K562 (cell line): ENCODE measurements at regions not wholly inside any gene's neighbourhood (a gene's known extent, or its start where the extent isn't known, plus 50 kb on each side); places are given as distances from the start of the nearest gene placed in this dataset.

Experiments
- ATAC-seq: fragments of 200-7000 bp; cut with Tn5 transposase; 3 replicates; pipeline ENCODE4 v1.9.1; 2020; ENCODE audit warnings: moderate library complexity
- BruUV-seq: library from RNA; stranded (reverse); fragments of 400-500 nt; replicated peaks from 2 replicates; lab custom pipeline; 2021; lab: Mats Ljungman, UMichigan
- CTCF ChIA-PET: fragments of 300-600 bp; formaldehyde crosslinking; extraction: SDS; loops from one replicate; lab custom pipeline; 2021; ENCODE audit warnings: low intra/inter-chr PET ratio; lab: Yijun Ruan, JAX
- POLR2A ChIA-PET: fragments of 300-600, 350-650 bp; sonication (Branson Sonifier 250); formaldehyde crosslinking; extraction: SDS; loops from one replicate; lab custom pipeline; 2021; ENCODE audit warnings: antibody characterized with exemption, inconsistent platforms; lab: Yijun Ruan, JAX
- DNase-seq, 4 experiments: peaks; one replicate each; pipeline versions ENCODE4 v3.0.0 to v3.0.0-alpha.2; 2011 to 2018; ENCODE audit warnings: low spot score in 3 of 4, mixed read lengths in 3 of 4; ENCODE audit errors: extremely low read depth in 1 of 4
- FAIRE-seq: peaks from 2 replicates; lab custom pipeline; 2011; peaks lifted over from hg19 to GRCh38; lab: Jason Lieb, UNC
- H2AFZ ChIP-seq: 2 replicates; pipeline ENCODE4 v1.6.0; 2011; ENCODE audit warnings: low read depth, low read length, control low read depth, inconsistent platforms
- H3K27ac ChIP-seq: fragments of 200-600 bp; 3 replicates; pipeline ENCODE4 v1.8.0; 2011; ENCODE audit warnings: low read depth, mild to moderate bottlenecking, control low read depth, inconsistent platforms, low read length, moderate library complexity, mixed read lengths; ENCODE audit errors: extremely low read depth
- H3K27me3 ChIP-seq, 2 experiments: fragments of 300-600 bp in 1 of 2; 2 replicates in 1 of 2; 3 replicates in 1 of 2; pipeline versions ENCODE4 v1.6.0 to v1.8.0; 2011; ENCODE audit warnings: inconsistent platforms in 2 of 2, low read length in 2 of 2, mild to moderate bottlenecking in 1 of 2, mixed read lengths in 1 of 2, moderate library complexity in 1 of 2; ENCODE audit not compliant: control insufficient read depth in 2 of 2, insufficient read depth in 2 of 2
- H3K36me3 ChIP-seq: fragments of 300-600 bp; 3 replicates; pipeline ENCODE4 v1.8.0; 2011; ENCODE audit warnings: mild to moderate bottlenecking, low read length, inconsistent platforms; ENCODE audit not compliant: control insufficient read depth, insufficient read depth
- H3K4me1 ChIP-seq, 2 experiments: fragments of 200-600 bp in 1 of 2; replicated peaks in 1 of 2; 2 replicates in 1 of 2; 3 replicates in 1 of 2; pipeline versions ENCODE4 v1.5.1 to v1.8.0; 2011; ENCODE audit warnings: inconsistent platforms in 2 of 2, low read length in 2 of 2, mild to moderate bottlenecking in 1 of 2, mixed read lengths in 1 of 2, moderate library complexity in 1 of 2; ENCODE audit not compliant: control insufficient read depth in 2 of 2, insufficient read depth in 2 of 2
- H3K4me2 ChIP-seq: 2 replicates; pipeline ENCODE4 v1.6.1; 2011; ENCODE audit warnings: low read length, control low read depth, inconsistent platforms, mixed read lengths; ENCODE audit not compliant: insufficient read depth
- H3K4me3 ChIP-seq: fragments of 200-600 bp; sonication (generic), shearing (Covaris generic); 2 replicates; pipeline ENCODE4 v1.5.1; 2016; ENCODE audit warnings: control low read depth, inconsistent platforms
- H3K79me2 ChIP-seq: fragments of 200-600 bp; 3 replicates; pipeline ENCODE4 v1.8.0; 2011; ENCODE audit warnings: low read length, inconsistent platforms; ENCODE audit not compliant: control insufficient read depth, insufficient read depth
- H3K9ac ChIP-seq, 2 experiments: 2 replicates each; pipeline versions ENCODE4 v1.6.0 to v1.6.1; 2011; ENCODE audit warnings: low read depth in 2 of 2, low read length in 2 of 2, control low read depth in 1 of 2, inconsistent platforms in 1 of 2, mild to moderate bottlenecking in 1 of 2, mixed read lengths in 1 of 2; ENCODE audit not compliant: insufficient read depth in 1 of 2
- H3K9me1 ChIP-seq: one replicate; pipeline ENCODE4 v1.6.0; 2011; ENCODE audit warnings: inconsistent platforms, mild to moderate bottlenecking, low read length, moderate library complexity; ENCODE audit not compliant: control insufficient read depth, insufficient read depth
- H3K9me3 ChIP-seq: replicated peaks from 2 replicates; pipeline ENCODE4 v1.5.1; 2011; ENCODE audit warnings: low read depth, low read length, inconsistent platforms; ENCODE audit not compliant: control insufficient read depth, insufficient read depth
- H4K20me1 ChIP-seq: replicated peaks from 2 replicates; pipeline ENCODE4 v1.6.1; 2011; ENCODE audit warnings: low read length, inconsistent platforms, mixed read lengths; ENCODE audit not compliant: control insufficient read depth, insufficient read depth
- CBFA2T2 ChIP-seq: fragments of 450-650 bp; conservative IDR thresholded peaks from 2 replicates; pipeline ENCODE4 v1.6.1; 2017; ENCODE audit warnings: mild to moderate bottlenecking
- COPS2 ChIP-seq: fragments of 450-650 bp; conservative IDR thresholded peaks from 2 replicates; pipeline ENCODE4 v1.6.1; 2016; ENCODE audit warnings: mild to moderate bottlenecking, moderate library complexity
- CREB3 ChIP-seq: fragments of 450-650 bp; conservative IDR thresholded peaks from 2 replicates; pipeline ENCODE4 v1.6.1; 2016; ENCODE audit warnings: missing genetic modification characterization, low read depth, mild to moderate bottlenecking, missing compliant biosample characterization, moderate library complexity
- CREB3L1 ChIP-seq: fragments of 450-650 bp; IDR thresholded peaks from 2 replicates; pipeline ENCODE4 v1.6.1; 2014; ENCODE audit warnings: low read depth, mild to moderate bottlenecking, moderate library complexity, borderline replicate concordance
- ETS1 ChIP-seq: conservative IDR thresholded peaks from 2 replicates; pipeline ENCODE4 v1.6.1; 2011; ENCODE audit warnings: low read depth, mild to moderate bottlenecking, low read length; ENCODE audit not compliant: control insufficient read depth
- ETV5 ChIP-seq: sonication (generic); formaldehyde crosslinking; IDR thresholded peaks from 2 replicates; pipeline ENCODE4 v1.4.0; 2020; ENCODE audit warnings: low read depth, mild to moderate bottlenecking, missing genetic modification reagents
- HNRNPH1 ChIP-seq: fragments of 200-400 bp; formaldehyde crosslinking; optimal IDR thresholded peaks from 2 replicates; pipeline ENCODE3; 2017; ENCODE audit warnings: low read depth, mild to moderate bottlenecking, low read length, moderate library complexity
- ID3 ChIP-seq, 2 experiments: fragments of 250-450 bp in 1 of 2; fragments of 450-650 bp in 1 of 2; sonication (Bioruptor Pico) in 1 of 2; IDR thresholded peaks; 2 replicates each; pipeline versions ENCODE4 v1.6.1 to v1.8.0; 2016 to 2021; ENCODE audit warnings: mild to moderate bottlenecking in 2 of 2, moderate library complexity in 2 of 2, missing compliant biosample characterization in 1 of 2, missing genetic modification characterization in 1 of 2
- MECOM ChIP-seq: fragments of 250-450 bp; sonication (Bioruptor Pico); IDR thresholded peaks from 2 replicates; pipeline ENCODE4 v1.8.0; 2022; ENCODE audit warnings: inconsistent platforms
- POLR2B ChIP-seq: fragments of 450-650 bp; IDR thresholded peaks from 2 replicates; pipeline ENCODE4 v1.6.1; 2018; ENCODE audit warnings: low read depth; ENCODE audit not compliant: partially characterized antibody
- TFAP4 ChIP-seq: sonication (generic); formaldehyde crosslinking; IDR thresholded peaks from 2 replicates; pipeline ENCODE4 v1.8.0; 2022; ENCODE audit warnings: missing genetic modification reagents, mild to moderate bottlenecking, moderate library complexity, borderline replicate concordance
- YY1 ChIP-seq, 3 experiments: IDR thresholded peaks; 2 replicates each; pipeline ENCODE4 v1.6.1; 2011; ENCODE audit warnings: low read length in 2 of 3, mild to moderate bottlenecking in 2 of 3, moderate library complexity in 2 of 3, borderline replicate concordance in 1 of 3, control low read depth in 1 of 3, low read depth in 1 of 3; ENCODE audit not compliant: insufficient read depth in 3 of 3, insufficient replicate concordance in 2 of 3, control insufficient read depth in 1 of 3, insufficient read length in 1 of 3; ENCODE audit errors: extremely low read depth in 1 of 3
- ZNF316 ChIP-seq: fragments of 450-650 bp; IDR thresholded peaks from 2 replicates; pipeline ENCODE4 v1.6.1; 2016
- WGBS: fragments of 100-300 bp; shearing (Covaris generic); methylation state at CpG from one replicate; pipeline ENCODE4 v1.1.6; 2016; ENCODE audit warnings: low coverage, mixed read lengths; ENCODE audit not compliant: insufficient coverage; ENCODE audit errors: missing lambda C conversion rate; 5-methylcytosine and 5-hydroxymethylcytosine counted together
- in situ Hi-C: fragments of 300-500 bp; cut with MboI; formaldehyde crosslinking; loops from 4 replicates; pipeline ENCODE4 v1.15.0; 2018; ENCODE audit warnings: inconsistent platforms, mixed read lengths
- intact Hi-C: fragments of 100-400 bp; cut with micrococcal nuclease; formaldehyde crosslinking; loops from 2 replicates; pipeline ENCODE4 v1.14.2; 2022

GRCh38 chr2:236473691-236474090 lies 95.9 kb upstream of the ACKR3 start:
- ATAC-seq (no peak), FAIRE-seq (no peak), DNase-seq (no peak)
- in situ Hi-C loops = no loop called here
- H3K27ac ChIP-seq = no peak overlapping the region
- CTCF ChIA-PET = no interaction called here
- no peak overlapping the region for H3K4me2 ChIP-seq
- no peaks in the 10 kb centered on the region for H4K20me1 ChIP-seq
- H3K4me3 ChIP-seq = no peak overlapping the region
- no peaks in the 10 kb centered on the region for H3K4me1 ChIP-seq
- no peaks in the 10 kb centered on the region for H3K36me3 ChIP-seq
- BruUV-seq = no TSS peak
- no peaks in the 10 kb centered on the region for H3K27me3 ChIP-seq
- intact Hi-C loops = no loop called here
- no peak overlapping the region for H2AFZ ChIP-seq
- no peaks in the 10 kb centered on the region for H3K79me2 ChIP-seq
- H3K9me1 ChIP-seq = no peaks in the 10 kb centered on the region
- H3K9me3 ChIP-seq = no peaks in the 10 kb centered on the region
- no peak for TF ChIP-seq HNRNPH1
- no peak for TF ChIP-seq ETS1
- TF ChIP-seq COPS2 = no peak
- no peak for TF ChIP-seq ID3 (CRISPR knock-in tag; IDR thresholded peaks at IDR 0.05)
- TF ChIP-seq ID3 (tag; IDR thresholded peaks at IDR 0.05) = no peak
- no peak for TF ChIP-seq ETV5 (CRISPR knock-in tag)
- TF ChIP-seq YY1 (IDR thresholded peaks at IDR 0.05; ENCODE audit: borderline replicate concordance in 1 of 3, control insufficient read depth in 1 of 3, extremely low read depth in 1 of 3, insufficient read depth in 3 of 3, insufficient read length in 1 of 3, insufficient replicate concordance in 2 of 3, low read depth in 1 of 3, low read length in 2 of 3) = no peak
- no peak for TF ChIP-seq MECOM (CRISPR knock-in tag)
- no peak for TF ChIP-seq CREB3 (tag)
- no peak for TF ChIP-seq TFAP4 (CRISPR knock-in tag)
- no peak for TF ChIP-seq CBFA2T2
- no peak for TF ChIP-seq ZNF316
- no peak for TF ChIP-seq CREB3L1
- TF ChIP-seq POLR2B = no peak
- POLR2A ChIA-PET = no interaction called here
- 9% methylated on average over 1 of the region's 1 CpG for WGBS
- no peak overlapping the region for H3K9ac ChIP-seq
